GM19467 (cell line): ENCODE measurements at regions not wholly inside any gene's neighbourhood (a gene's known extent, or its start where the extent isn't known, plus 50 kb on each side); places are given as distances from the start of the nearest gene placed in this dataset.

Experiments used
- ATAC-seq: cut with Tn5 transposase; IDR thresholded peaks from one replicate; pipeline ENCODE4 v1.9.1; 2021; ENCODE audit warnings: mild to moderate bottlenecking, moderate library complexity; ENCODE audit not compliant: unreplicated experiment

GRCh38 chr2:146229508-146230155 lies 1615.2 kb upstream of the ACVR2A start:
- ATAC-seq, result no peak

- ATAC-seq, result peak; percentile 80
Measured at GRCh38 chr2:146228466-146229058, 1616.3 kb upstream of the ACVR2A start.

GRCh38 chr2:146228020-146228393 lies 1616.8 kb upstream of the ACVR2A start:
- no peak for ATAC-seq

GRCh38 chr2:146227152-146228019 lies 1617.4 kb upstream of the ACVR2A start:
- ATAC-seq, result no peak

GRCh38 chr2:146226077-146226476 lies 1618.8 kb upstream of the ACVR2A start:
- ATAC-seq, result no peak

GRCh38 chr2:146221826-146222225 lies 1623.0 kb upstream of the ACVR2A start:
- ATAC-seq, result no peak

GRCh38 chr2:146220957-146221356 lies 1623.9 kb upstream of the ACVR2A start:
- ATAC-seq, result no peak

DNA sequence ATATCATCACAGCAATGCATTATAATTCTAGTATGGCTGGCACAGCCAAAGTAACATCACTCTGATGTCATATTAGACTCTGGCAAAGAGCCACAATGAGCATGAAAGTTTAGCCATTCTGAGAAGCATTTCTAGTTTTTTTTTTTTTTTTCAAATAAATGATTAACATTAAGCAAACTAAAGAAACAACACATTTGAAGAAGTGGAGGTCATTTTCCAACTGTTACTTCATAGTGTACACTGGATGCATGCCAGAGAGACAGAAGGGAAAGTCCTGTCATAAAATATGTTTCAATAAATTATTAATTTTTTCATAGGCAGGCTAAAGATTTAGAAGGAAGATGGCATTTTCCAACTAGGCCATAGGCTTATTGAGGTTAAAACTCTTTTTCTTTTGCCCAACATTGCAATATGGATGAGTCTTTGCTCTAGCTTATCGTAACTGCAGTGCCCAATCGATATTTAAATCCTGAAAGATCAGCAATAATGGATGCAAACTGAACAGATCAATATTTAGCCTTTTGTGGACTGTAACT lies 1630.4 kb upstream of the ACVR2A start:
- ATAC-seq, result no peak

DNA sequence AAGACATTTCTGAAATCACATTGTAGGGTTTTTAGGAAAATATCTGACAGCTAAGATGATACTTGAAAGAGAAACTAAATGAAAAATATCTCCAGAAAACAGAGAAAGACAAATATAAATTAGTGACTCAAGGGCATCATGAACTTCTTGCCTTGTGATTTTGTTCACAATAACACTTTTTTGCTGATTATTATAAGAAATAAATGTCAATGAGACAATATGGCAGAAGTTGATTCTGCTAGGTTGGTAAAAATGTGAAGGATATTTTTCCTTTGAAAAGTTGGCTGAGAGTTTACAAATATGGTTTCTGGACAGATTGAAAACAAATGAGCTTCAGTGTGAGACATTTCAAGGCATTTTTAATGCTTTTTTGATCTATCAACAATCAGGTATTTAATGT lies 1631.2 kb upstream of the ACVR2A start:
- no peak for ATAC-seq

GRCh38 chr2:146212602-146213001 lies 1632.2 kb upstream of the ACVR2A start:
- ATAC-seq, result no peak

DNA sequence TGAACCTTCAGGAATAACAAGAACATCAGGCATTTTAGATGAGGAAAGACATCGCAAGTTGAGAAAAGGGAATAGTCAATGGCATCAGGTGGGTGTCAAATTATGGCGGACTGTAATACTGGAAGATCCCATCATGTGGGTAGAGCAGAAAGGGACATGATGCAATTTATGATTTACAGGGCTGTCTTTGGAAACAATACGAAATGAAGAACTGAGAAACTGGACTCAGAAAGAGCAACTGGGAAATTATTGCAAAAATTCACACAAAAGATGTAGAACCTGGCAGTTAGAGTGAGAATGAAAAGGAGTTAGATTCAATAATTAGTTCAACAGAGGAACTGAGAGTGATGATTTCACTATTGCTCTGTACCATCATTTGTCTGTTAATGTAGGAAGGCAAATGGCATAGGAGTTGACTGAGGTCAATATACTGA lies 1635.0 kb upstream of the ACVR2A start:
- no peak for ATAC-seq

DNA sequence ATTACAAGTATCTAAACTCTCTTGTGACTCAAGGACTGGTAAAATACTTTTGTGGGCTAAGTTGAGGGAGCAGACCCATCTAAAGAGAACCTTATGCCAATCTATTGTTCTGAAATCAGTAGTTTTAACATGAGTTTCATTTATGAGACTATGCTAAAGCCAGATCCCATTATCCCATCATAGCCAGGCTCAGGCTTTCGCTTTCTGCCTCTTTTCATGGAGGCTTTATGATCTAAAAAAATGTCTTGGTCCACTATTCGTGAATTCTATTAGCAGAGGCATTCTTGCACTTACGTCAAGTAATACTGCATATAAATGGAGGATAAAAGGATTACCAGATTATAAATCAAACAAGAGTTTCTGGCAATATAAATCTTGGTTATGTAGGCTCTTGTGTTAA lies 1636.9 kb upstream of the ACVR2A start:
- ATAC-seq, result no peak

DNA sequence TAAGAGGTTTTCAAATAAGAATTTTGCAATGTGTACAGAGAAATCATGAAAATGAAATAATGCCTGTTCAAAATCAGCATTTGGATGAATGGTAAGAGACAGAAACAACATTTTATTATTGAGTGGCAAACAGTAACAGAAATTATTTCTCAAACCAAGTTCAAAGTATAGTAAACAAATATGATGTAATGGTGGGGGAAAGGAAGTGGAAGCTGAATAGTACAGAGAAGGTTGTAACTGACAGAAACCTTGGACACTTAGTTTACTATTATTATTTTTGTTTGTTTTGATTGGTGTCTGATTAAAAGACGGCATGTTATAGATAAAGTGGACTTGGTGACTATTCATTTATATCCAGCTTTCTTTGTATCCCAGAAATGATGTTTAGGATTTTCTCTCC lies 1637.4 kb upstream of the ACVR2A start:
- ATAC-seq, result no peak

DNA sequence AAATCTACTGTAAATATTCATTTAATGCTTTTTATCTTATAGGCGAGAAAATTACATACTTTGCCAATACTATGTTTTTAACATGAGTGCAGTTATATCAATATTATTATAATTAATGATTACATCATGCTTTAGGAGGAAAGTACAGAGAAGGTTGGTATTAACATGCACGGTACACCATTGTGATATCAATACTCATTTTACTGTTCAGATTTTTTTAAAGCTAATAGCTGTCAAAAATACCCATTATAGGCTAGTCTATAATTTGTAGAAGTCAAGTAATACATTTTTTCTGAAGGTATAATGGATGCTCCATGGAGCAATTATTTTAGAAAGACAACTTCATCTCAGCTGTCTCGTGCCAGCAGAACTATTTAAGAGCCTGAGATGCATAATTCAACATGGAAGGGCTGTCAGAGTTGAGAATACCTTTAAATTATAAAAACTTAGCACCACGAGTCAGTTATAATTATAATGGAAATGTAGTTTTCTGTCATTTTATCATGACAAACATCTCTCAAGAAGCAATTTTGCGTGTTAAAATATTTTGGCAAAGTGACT lies 1641.7 kb upstream of the ACVR2A start:
- no peak for ATAC-seq

GRCh38 chr2:146193619-146194018 lies 1651.2 kb upstream of the ACVR2A start:
- ATAC-seq, result no peak

- ATAC-seq, result no peak
Measured at GRCh38 chr2:146189541-146189940, 1655.3 kb upstream of the ACVR2A start.

GRCh38 chr2:146173934-146174333 lies 1654.0 kb upstream of the ZEB2 start:
- no peak for ATAC-seq

DNA sequence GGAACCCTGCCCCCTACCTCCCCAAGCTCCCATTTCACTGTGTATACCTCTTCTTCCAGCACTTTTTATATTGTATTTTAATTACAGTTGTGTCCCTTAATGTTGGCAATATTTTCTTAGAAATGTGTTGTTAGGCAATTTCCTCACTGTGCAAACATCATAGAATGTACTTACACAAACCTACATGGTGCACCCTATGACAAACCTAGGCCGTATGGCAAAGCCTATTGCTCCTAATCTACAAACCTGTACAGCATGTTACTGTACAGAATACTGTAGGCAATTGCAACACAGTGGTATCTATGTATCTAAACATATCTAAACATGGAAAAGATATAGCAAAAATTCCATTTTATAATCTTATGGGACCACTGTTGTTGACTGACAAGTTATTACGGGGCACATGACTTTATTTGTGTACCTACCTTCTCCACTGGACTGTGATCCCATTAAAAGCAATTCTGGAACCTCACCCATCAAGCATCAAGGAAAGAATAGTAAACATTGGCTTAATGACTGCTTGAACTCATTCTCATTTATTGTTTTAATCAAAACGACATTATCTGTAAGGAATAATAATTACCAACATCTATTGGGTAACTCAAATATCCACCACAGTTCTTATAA lies 1641.5 kb upstream of the ZEB2 start:
- no peak for ATAC-seq

DNA sequence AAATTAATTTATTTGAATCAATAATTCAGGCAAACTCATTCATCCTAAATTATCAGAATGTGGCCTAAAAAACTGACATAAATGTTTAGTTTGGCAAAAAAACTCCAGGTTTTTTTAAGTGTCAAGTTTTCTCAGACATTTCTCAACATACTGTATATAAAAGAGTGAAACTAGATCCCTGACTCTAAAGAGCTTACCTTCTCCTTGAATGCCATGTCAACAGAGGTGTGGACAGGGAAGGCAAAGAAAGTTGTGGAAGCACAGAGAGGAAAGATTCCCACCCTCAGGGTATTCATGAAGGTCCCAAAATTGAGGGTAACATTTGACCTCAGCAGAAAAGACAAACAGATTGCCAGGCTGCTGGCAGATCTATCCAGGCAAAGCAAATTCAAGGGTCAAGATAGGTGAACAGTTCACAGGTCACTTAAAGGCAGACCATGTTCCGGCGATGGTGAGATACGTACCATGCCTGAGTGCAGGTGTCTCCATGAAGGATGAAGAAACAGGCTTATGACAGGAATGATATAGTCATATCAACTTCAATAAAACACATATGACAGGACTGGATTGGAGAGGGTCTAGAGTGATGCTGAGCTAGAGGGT lies 1638.3 kb upstream of the ZEB2 start:
- ATAC-seq, result no peak

GRCh38 chr2:146147448-146148012 lies 1627.6 kb upstream of the ZEB2 start:
- no peak for ATAC-seq
